GM19240 (cell line): ENCODE measurements at regions not wholly inside any gene's neighbourhood (a gene's known extent, or its start where the extent isn't known, plus 50 kb on each side); places are given as distances from the start of the nearest gene placed in this dataset.
"Not testable (repeated sequence)": the region's sequence is repeated elsewhere in the genome, so short reads cannot be mapped to it uniquely, and the experiment has no call there.

ENCODE experiments used
- DNase-seq: peaks from one replicate; pipeline ENCODE4 v3.0.0; 2011; ENCODE audit warnings: low spot score; ENCODE audit not compliant: insufficient read length

- DNase-seq = no peak
Measured at GRCh38 chr4:78691971-78692821, 84.0 kb upstream of the BMP2K start.

- DNase-seq = no peak
Measured at GRCh38 chr4:78692822-78693170, 83.4 kb upstream of the BMP2K start.

- no peak for DNase-seq
Measured at GRCh38 chr4:78693777-78694456, 82.2 kb upstream of the BMP2K start.

GRCh38 chr4:78694457-78694787 lies 81.7 kb upstream of the BMP2K start:
- DNase-seq = no peak

- no peak for DNase-seq
Measured at GRCh38 chr4:78695910-78696309, 80.2 kb upstream of the BMP2K start.

- no peak for DNase-seq
Measured at GRCh38 chr4:78703079-78703478, 73.1 kb upstream of the BMP2K start.

GRCh38 chr4:78704317-78704716 lies 71.8 kb upstream of the BMP2K start:
- no peak for DNase-seq

- no peak for DNase-seq
Measured at GRCh38 chr4:78704981-78705683, 71.0 kb upstream of the BMP2K start.

GRCh38 chr4:78706302-78706701 lies 69.8 kb upstream of the BMP2K start:
- no peak for DNase-seq

- DNase-seq = no peak
Measured at GRCh38 chr4:78707268-78707667, 68.9 kb upstream of the BMP2K start.

- DNase-seq = no peak
Measured at GRCh38 chr4:78707793-78708192, 68.4 kb upstream of the BMP2K start.

- no peak for DNase-seq
Measured at GRCh38 chr4:78710536-78710935, 65.6 kb upstream of the BMP2K start.

- DNase-seq = no peak
Measured at GRCh38 chr4:78711676-78712075, 64.5 kb upstream of the BMP2K start.

GRCh38 chr4:78714598-78714997 lies 61.6 kb upstream of the BMP2K start:
- not testable (repeated sequence) for DNase-seq

- not testable (repeated sequence) for DNase-seq
Measured at GRCh38 chr4:78715372-78715771, 60.8 kb upstream of the BMP2K start.

GRCh38 chr4:78717712-78718111 lies 58.4 kb upstream of the BMP2K start:
- not testable (repeated sequence) for DNase-seq

- no peak for DNase-seq
Measured at GRCh38 chr4:78720204-78720603, 55.9 kb upstream of the BMP2K start.

- no peak for DNase-seq
Measured at GRCh38 chr4:78720994-78721677, 55.0 kb upstream of the BMP2K start.

GRCh38 chr4:78721747-78722146 lies 54.4 kb upstream of the BMP2K start:
- no peak for DNase-seq

GRCh38 chr4:78722320-78722719 lies 53.8 kb upstream of the BMP2K start:
- DNase-seq = no peak

GRCh38 chr4:78722878-78723277 lies 53.3 kb upstream of the BMP2K start:
- no peak for DNase-seq
